GM18868 (cell line): ENCODE measurements at regions not wholly inside any gene's neighbourhood (a gene's known extent, or its start where the extent isn't known, plus 50 kb on each side); places are given as distances from the start of the nearest gene placed in this dataset.

Experiments
- ATAC-seq: cut with Tn5 transposase; IDR thresholded peaks from one replicate; pipeline ENCODE4 v1.9.1; 2021; ENCODE audit warnings: mild to moderate bottlenecking, moderate library complexity; ENCODE audit not compliant: unreplicated experiment

GRCh38 chr2:15874321-15874720, 66.0 kb upstream of the MYCN start:
- no peak for ATAC-seq

GRCh38 chr2:15874854-15875804, 65.2 kb upstream of the MYCN start:
- no peak for ATAC-seq

GRCh38 chr2:15875969-15876705, 64.2 kb upstream of the MYCN start:
- ATAC-seq = no peak

- no peak for ATAC-seq
Measured at GRCh38 chr2:15880226-15881119, 59.9 kb upstream of the MYCN start.

GRCh38 chr2:15881120-15881433, 59.3 kb upstream of the MYCN start:
- no peak for ATAC-seq

GRCh38 chr2:15881676-15882075, 58.7 kb upstream of the MYCN start:
- no peak for ATAC-seq

GRCh38 chr2:15882761-15883497, 57.4 kb upstream of the MYCN start:
- ATAC-seq = no peak

- no peak for ATAC-seq
Measured at GRCh38 chr2:15883684-15884083, 56.7 kb upstream of the MYCN start.

- ATAC-seq = no peak
Measured at GRCh38 chr2:15884790-15885189, 55.6 kb upstream of the MYCN start.

- ATAC-seq = no peak
Measured at GRCh38 chr2:15886231-15886630, 54.1 kb upstream of the MYCN start.

- no peak for ATAC-seq
Measured at GRCh38 chr2:15889442-15890123, 50.8 kb upstream of the MYCN start.

- no peak for ATAC-seq
Measured at GRCh38 chr2:15890124-15890754, 50.1 kb upstream of the MYCN start.
